ENCODE measurements at regions not wholly inside any gene's neighbourhood (a gene's known extent, or its start where the extent isn't known, plus 50 kb on each side); places are given as distances from the start of the nearest gene placed in this dataset.

- TF ChIP-seq STAT1 (IDR thresholded peaks at IDR 0.05; ENCODE audit: unreplicated experiment) (no peak), EZH2 (IDR thresholded peaks at IDR 0.05; ENCODE audit: low read depth, unreplicated experiment) (no peak), JUNB (IDR thresholded peaks at IDR 0.05; ENCODE audit: unreplicated experiment) (no peak), EZH2phosphoT487 (IDR thresholded peaks at IDR 0.05; ENCODE audit: unreplicated experiment) (no peak), ZNF331 (CRISPR knock-in tag; IDR thresholded peaks at IDR 0.05; ENCODE audit: low read depth) (no peak), CTCF (conservative IDR thresholded peaks at IDR 0.05; ENCODE audit: low read depth in 2 of 2) (no peak), ETS1 (IDR thresholded peaks at IDR 0.05) (no peak)
- TF ChIP-seq, protein P1, sequence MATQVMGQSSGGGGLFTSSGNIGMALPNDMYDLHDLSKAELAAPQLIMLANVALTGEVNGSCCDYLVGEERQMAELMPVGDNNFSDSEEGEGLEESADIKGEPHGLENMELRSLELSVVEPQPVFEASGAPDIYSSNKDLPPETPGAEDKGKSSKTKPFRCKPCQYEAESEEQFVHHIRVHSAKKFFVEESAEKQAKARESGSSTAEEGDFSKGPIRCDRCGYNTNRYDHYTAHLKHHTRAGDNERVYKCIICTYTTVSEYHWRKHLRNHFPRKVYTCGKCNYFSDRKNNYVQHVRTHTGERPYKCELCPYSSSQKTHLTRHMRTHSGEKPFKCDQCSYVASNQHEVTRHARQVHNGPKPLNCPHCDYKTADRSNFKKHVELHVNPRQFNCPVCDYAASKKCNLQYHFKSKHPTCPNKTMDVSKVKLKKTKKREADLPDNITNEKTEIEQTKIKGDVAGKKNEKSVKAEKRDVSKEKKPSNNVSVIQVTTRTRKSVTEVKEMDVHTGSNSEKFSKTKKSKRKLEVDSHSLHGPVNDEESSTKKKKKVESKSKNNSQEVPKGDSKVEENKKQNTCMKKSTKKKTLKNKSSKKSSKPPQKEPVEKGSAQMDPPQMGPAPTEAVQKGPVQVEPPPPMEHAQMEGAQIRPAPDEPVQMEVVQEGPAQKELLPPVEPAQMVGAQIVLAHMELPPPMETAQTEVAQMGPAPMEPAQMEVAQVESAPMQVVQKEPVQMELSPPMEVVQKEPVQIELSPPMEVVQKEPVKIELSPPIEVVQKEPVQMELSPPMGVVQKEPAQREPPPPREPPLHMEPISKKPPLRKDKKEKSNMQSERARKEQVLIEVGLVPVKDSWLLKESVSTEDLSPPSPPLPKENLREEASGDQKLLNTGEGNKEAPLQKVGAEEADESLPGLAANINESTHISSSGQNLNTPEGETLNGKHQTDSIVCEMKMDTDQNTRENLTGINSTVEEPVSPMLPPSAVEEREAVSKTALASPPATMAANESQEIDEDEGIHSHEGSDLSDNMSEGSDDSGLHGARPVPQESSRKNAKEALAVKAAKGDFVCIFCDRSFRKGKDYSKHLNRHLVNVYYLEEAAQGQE (IDR thresholded peaks at IDR 0.05; ENCODE audit: unreplicated experiment), result no peak
Measured at GRCh38 chr11:116035977-116036376, 531.8 kb upstream of the CADM1 start (continued).

- H3K27me3 Mint-ChIP-seq (ENCODE audit: insufficient read depth, low read depth, poor library complexity), result peaks cover 4% of the 10 kb centered on the region
- Histone ChIP-seq H2AFZ (no peak overlapping the region), H3K4me1 (ENCODE audit: insufficient read depth) (peaks cover 18% of the 10 kb centered on the region), H3K27me3 (ENCODE audit: insufficient read depth) (no peaks in the 10 kb centered on the region), H3K4me2 (peak overlapping the region; percentile 60; the same call in 1 of the 2 replicates), H3K79me2 (replicated peaks; ENCODE audit: insufficient read depth) (no peaks in the 10 kb centered on the region), H3K9me2 (ENCODE audit: insufficient read depth) (0 out of 2 replicates have a peak, but pooled peaks cover 5% of the 10 kb centered on the region), H3K36me3 (ENCODE audit: insufficient read depth) (no peaks in the 10 kb centered on the region), H4K20me1 (replicated peaks; ENCODE audit: insufficient read depth) (no peaks in the 10 kb centered on the region), H3K4me3 (no peak overlapping the region), H3F3A (replicated peaks; ENCODE audit: low read depth) (no peaks in the 10 kb centered on the region), H3K27ac (ENCODE audit: low read depth) (no peak overlapping the region)
- DNase-seq (ENCODE audit: low spot score) (peak; percentile 51), ATAC-seq (no peak; the same call in 1 of the 3 replicates)
- peaks cover 30% of the 10 kb centered on the region for H3K4me1 Mint-ChIP-seq
- no peak overlapping the region for H3K4me3 Mint-ChIP-seq
- H3K27ac Mint-ChIP-seq, result no peak overlapping the region
- H3K9me3 Mint-ChIP-seq, result no peaks in the 10 kb centered on the region
- no peaks in the 10 kb centered on the region for H3K36me3 Mint-ChIP-seq (ENCODE audit: low read depth)
- TF ChIP-seq POLR2AphosphoS5 (IDR thresholded peaks at IDR 0.05; ENCODE audit: low read depth), result no peak
- no peak for TF ChIP-seq ZNF114 (CRISPR knock-in tag; IDR thresholded peaks at IDR 0.05)
- no peak for TF ChIP-seq CREB1 (CRISPR knock-in tag; IDR thresholded peaks at IDR 0.05; ENCODE audit: low read depth)
- TF ChIP-seq, protein P1 (IDR thresholded peaks at IDR 0.05; ENCODE audit: unreplicated experiment), result no peak
Measured at GRCh38 chr11:116033931-116034553, 529.8 kb upstream of the CADM1 start.
